22Rv1 (cell line): ENCODE measurements at regions not wholly inside any gene's neighbourhood (a gene's known extent, or its start where the extent isn't known, plus 50 kb on each side); places are given as distances from the start of the nearest gene placed in this dataset.

ENCODE experiments used
- H3K27ac ChIP-seq: fragments of 450-650 bp; 2 replicates; pipeline ENCODE4 v1.5.1; 2017
- CTCF ChIP-seq: fragments of 450-650 bp; IDR thresholded peaks from 2 replicates; pipeline ENCODE4 v1.5.1; 2017; ENCODE audit warnings: mild to moderate bottlenecking
- ZFX ChIP-seq: fragments of 450-650 bp; IDR thresholded peaks from 2 replicates; pipeline ENCODE4 v1.6.1; 2017; ENCODE audit warnings: antibody characterized with exemption, borderline replicate concordance

- no peak for TF ChIP-seq CTCF
- H3K27ac ChIP-seq, result no peak overlapping the region
Measured at GRCh38 chr5:162543437-162543836, 475.9 kb downstream of the GABRG2 start.

GRCh38 chr5:162544905-162545304 lies 477.3 kb downstream of the GABRG2 start:
- TF ChIP-seq ZFX (no peak), CTCF (no peak)

GRCh38 chr5:162550236-162550635 lies 482.7 kb downstream of the GABRG2 start:
- no peak overlapping the region for H3K27ac ChIP-seq
- no peak for TF ChIP-seq ZFX
- no peak for TF ChIP-seq CTCF

More at GRCh38 chr5:162544905-162545304, 477.3 kb downstream of the GABRG2 start:
- H3K27ac ChIP-seq, result no peak overlapping the region

GRCh38 chr5:162558120-162558519 lies 490.5 kb downstream of the GABRG2 start:
- no peak overlapping the region for H3K27ac ChIP-seq
- TF ChIP-seq ZFX, result no peak
- TF ChIP-seq CTCF, result no peak

- H3K27ac ChIP-seq, result no peak overlapping the region
- TF ChIP-seq CTCF (no peak), ZFX (no peak)
Measured at GRCh38 chr5:162567644-162568043, 500.1 kb downstream of the GABRG2 start.

GRCh38 chr5:162573758-162574157 lies 506.2 kb downstream of the GABRG2 start:
- H3K27ac ChIP-seq, result no peak overlapping the region
- TF ChIP-seq CTCF (no peak), ZFX (no peak)

GRCh38 chr5:162591724-162592123 lies 524.2 kb downstream of the GABRG2 start:
- no peak overlapping the region for H3K27ac ChIP-seq
- TF ChIP-seq CTCF (no peak), ZFX (no peak)
